ENCODE measurements at regions not wholly inside any gene's neighbourhood (a gene's known extent, or its start where the extent isn't known, plus 50 kb on each side); places are given as distances from the start of the nearest gene placed in this dataset.

- H3K4me1 ChIP-seq = peaks cover 3 to 9% (median 7%) of the 10 kb centered on the region in 4 donors
- H3K4me3 ChIP-seq = no peak overlapping the region
- 76 to 80% methylated on average over 6 of the region's 6 CpGs for WGBS, 2 donors
- DNase-seq (no peak), ATAC-seq (ENCODE audit: low FRiP score in 2 of 2) (no peak)
- TF ChIP-seq POLR2AphosphoS5 (IDR thresholded peaks at IDR 0.05) = no peak
- TF ChIP-seq POLR2A (IDR thresholded peaks at IDR 0.05) = no peak
- no peak for TF ChIP-seq EP300 (IDR thresholded peaks at IDR 0.05)
- no peak for TF ChIP-seq CTCF (IDR thresholded peaks at IDR 0.05)
- H3K36me3 ChIP-seq = no peaks in the 10 kb centered on the region
- no peaks in the 10 kb centered on the region for H3K9me3 ChIP-seq
- no peaks in the 10 kb centered on the region for H3K27me3 ChIP-seq
- no peak overlapping the region for H3K27ac ChIP-seq
Measured at GRCh38 chr9:89916001-89916597, 311.3 kb downstream of the GADD45G start.

- H3K27ac ChIP-seq = no peak overlapping the region
- ATAC-seq (ENCODE audit: low FRiP score in 2 of 2) (peak in 1 of 2 donors; percentile 19), DNase-seq (no peak)
- no peaks in the 10 kb centered on the region for H3K9me3 ChIP-seq
- TF ChIP-seq POLR2A (IDR thresholded peaks at IDR 0.05) (no peak), CTCF (IDR thresholded peaks at IDR 0.05) (no peak)
- 95 to 96% methylated on average over 9 of the region's 9 CpGs for WGBS, 2 donors
- no peaks in the 10 kb centered on the region for H3K36me3 ChIP-seq
- no peak overlapping the region for H3K4me3 ChIP-seq
- peaks cover 3 to 9% (median 7%) of the 10 kb centered on the region in 4 donors for H3K4me1 ChIP-seq
- no peaks in the 10 kb centered on the region for H3K27me3 ChIP-seq
Measured at GRCh38 chr9:89917861-89918260, 313.0 kb downstream of the GADD45G start.

- peak in 1 of 2 donors; percentile 47 for ATAC-seq (ENCODE audit: low FRiP score in 2 of 2)
- DNase-seq = peak in 1 of 2 donors; percentile 61
- Histone ChIP-seq H3K4me3 (no peak overlapping the region), H3K4me1 (peaks cover 3 to 9% (median 7%) of the 10 kb centered on the region in 4 donors), H3K27me3 (no peaks in the 10 kb centered on the region), H3K27ac (no peak overlapping the region), H3K36me3 (no peaks in the 10 kb centered on the region), H3K9me3 (no peaks in the 10 kb centered on the region)
- WGBS, 2 donors = 52 to 66% methylated on average over 12 of the region's 12 CpGs
- TF ChIP-seq POLR2AphosphoS5 (IDR thresholded peaks at IDR 0.05) = no peak
- no peak for TF ChIP-seq EP300 (IDR thresholded peaks at IDR 0.05)
- TF ChIP-seq CTCF (IDR thresholded peaks at IDR 0.05) = peak in 5 of 6 experiments; percentile 19 to 39 (median 25)
- TF ChIP-seq POLR2A (IDR thresholded peaks at IDR 0.05) = no peak
Measured at GRCh38 chr9:89919171-89919681, 314.4 kb downstream of the GADD45G start.

- no peak for DNase-seq
- 93 to 94% methylated on average over 5 of the region's 5 CpGs for WGBS, 2 donors
- Histone ChIP-seq H3K4me3 (no peak overlapping the region), H3K27ac (no peak overlapping the region), H3K4me1 (peaks cover 3 to 9% (median 7%) of the 10 kb centered on the region in 4 donors), H3K36me3 (no peaks in the 10 kb centered on the region), H3K27me3 (no peaks in the 10 kb centered on the region), H3K9me3 (no peaks in the 10 kb centered on the region)
- ATAC-seq (ENCODE audit: low FRiP score in 2 of 2) = no peak
- TF ChIP-seq CTCF (IDR thresholded peaks at IDR 0.05) (no peak), POLR2AphosphoS5 (IDR thresholded peaks at IDR 0.05) (no peak), POLR2A (IDR thresholded peaks at IDR 0.05) (no peak), EP300 (IDR thresholded peaks at IDR 0.05) (no peak)
Measured at GRCh38 chr9:89920131-89920530, 315.3 kb downstream of the GADD45G start.

- no peak for ATAC-seq (ENCODE audit: low FRiP score in 2 of 2)
- peaks cover 3 to 9% (median 7%) of the 10 kb centered on the region in 4 donors for H3K4me1 ChIP-seq
- H3K4me3 ChIP-seq = no peak overlapping the region
- no peaks in the 10 kb centered on the region for H3K9me3 ChIP-seq
- no peaks in the 10 kb centered on the region for H3K27me3 ChIP-seq
- TF ChIP-seq CTCF (IDR thresholded peaks at IDR 0.05) = no peak
- TF ChIP-seq POLR2AphosphoS5 (IDR thresholded peaks at IDR 0.05) = no peak
- H3K27ac ChIP-seq = no peak overlapping the region
- H3K36me3 ChIP-seq = no peaks in the 10 kb centered on the region
- no peak for DNase-seq
- WGBS, 2 donors = 79 to 89% methylated on average over 8 of the region's 8 CpGs
Measured at GRCh38 chr9:89920951-89921350, 316.1 kb downstream of the GADD45G start.

Measured in upper lobe of left lung (tissue), 6 donors.